ENCODE measurements at regions not wholly inside any gene's neighbourhood (a gene's known extent, or its start where the extent isn't known, plus 50 kb on each side); places are given as distances from the start of the nearest gene placed in this dataset.

- no peak overlapping the region for H3K27ac Mint-ChIP-seq
- peaks cover 4% of the 10 kb centered on the region for H3K9me3 Mint-ChIP-seq (ENCODE audit: low read depth)
- no peak overlapping the region for H3K4me3 Mint-ChIP-seq
- no peaks in the 10 kb centered on the region for H3K27me3 Mint-ChIP-seq
- H3K4me1 Mint-ChIP-seq (ENCODE audit: low read depth), result no peaks in the 10 kb centered on the region
- no peaks in the 10 kb centered on the region for H3K36me3 Mint-ChIP-seq
Observed at GRCh38 chr4:27467351-27467750, 606.7 kb downstream of the STIM2 start.

GRCh38 chr4:27472364-27472763 is 611.7 kb downstream of the STIM2 start:
- Mint-ChIP-seq H3K4me1 (ENCODE audit: low read depth) (no peaks in the 10 kb centered on the region), H3K36me3 (no peaks in the 10 kb centered on the region), H3K9me3 (ENCODE audit: low read depth) (no peaks in the 10 kb centered on the region)

DNA sequence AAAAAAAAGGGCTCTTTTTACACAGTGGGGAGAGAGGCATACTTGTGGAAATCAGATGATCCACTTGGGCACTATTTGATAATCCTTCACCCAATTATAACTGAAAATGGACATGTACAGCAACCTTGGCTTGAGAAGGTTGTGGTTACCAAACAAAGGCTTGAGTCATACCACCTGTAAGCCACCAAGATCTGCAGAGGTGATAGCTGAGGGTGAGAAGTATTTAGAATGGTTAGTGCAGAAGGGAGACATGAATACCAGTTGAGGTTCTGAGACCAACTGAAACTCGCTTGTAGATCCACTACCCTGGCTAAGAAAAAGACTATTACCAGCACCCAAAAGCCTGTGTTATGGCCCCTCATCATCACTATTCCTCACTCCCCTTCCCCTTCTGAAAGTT is 614.0 kb downstream of the STIM2 start:
- Mint-ChIP-seq H3K4me1 (ENCODE audit: low read depth) (no peaks in the 10 kb centered on the region), H3K9me3 (ENCODE audit: low read depth) (no peaks in the 10 kb centered on the region)

More at GRCh38 chr4:27472364-27472763, 611.7 kb downstream of the STIM2 start:
- Mint-ChIP-seq H3K4me3 (no peak overlapping the region), H3K27me3 (no peaks in the 10 kb centered on the region), H3K27ac (no peak overlapping the region)

GRCh38 chr4:27484216-27484615 is 623.6 kb downstream of the STIM2 start:
- Mint-ChIP-seq H3K36me3 (no peaks in the 10 kb centered on the region), H3K9me3 (ENCODE audit: low read depth) (peaks cover 4% of the 10 kb centered on the region), H3K4me3 (no peak overlapping the region), H3K27me3 (no peaks in the 10 kb centered on the region), H3K4me1 (ENCODE audit: low read depth) (no peaks in the 10 kb centered on the region), H3K27ac (no peak overlapping the region)

More for the DNA sequence above, 614.0 kb downstream of the STIM2 start:
- H3K27ac Mint-ChIP-seq, result no peak overlapping the region
- H3K4me3 Mint-ChIP-seq, result no peak overlapping the region
- no peaks in the 10 kb centered on the region for H3K27me3 Mint-ChIP-seq
- no peaks in the 10 kb centered on the region for H3K36me3 Mint-ChIP-seq

DNA sequence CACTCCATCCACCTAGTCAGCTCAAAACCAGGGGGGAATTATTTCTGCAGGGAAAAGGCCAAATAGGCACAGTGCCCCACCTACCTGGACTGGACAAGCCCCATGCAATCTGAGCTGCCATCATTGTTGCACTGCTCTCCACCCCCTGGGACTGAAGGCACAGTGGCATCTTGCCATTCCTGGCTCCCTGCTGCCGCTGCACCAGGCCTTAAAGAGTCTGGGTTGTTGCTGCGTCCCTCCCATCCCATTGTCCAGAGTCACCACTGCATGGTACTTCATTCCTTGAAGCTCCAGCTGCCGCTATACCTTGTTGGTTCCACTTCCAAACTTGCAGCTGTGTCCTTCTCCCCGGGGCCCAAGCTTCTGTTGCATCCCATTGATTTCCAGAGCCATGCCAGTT is 629.7 kb downstream of the STIM2 start:
- Mint-ChIP-seq H3K4me1 (ENCODE audit: low read depth) (no peaks in the 10 kb centered on the region), H3K27me3 (no peaks in the 10 kb centered on the region), H3K9me3 (ENCODE audit: low read depth) (peaks cover 4% of the 10 kb centered on the region), H3K36me3 (no peaks in the 10 kb centered on the region), H3K4me3 (no peak overlapping the region), H3K27ac (no peak overlapping the region)

GRCh38 chr4:27490766-27491165 is 630.1 kb downstream of the STIM2 start:
- no peak overlapping the region for H3K4me3 Mint-ChIP-seq
- no peaks in the 10 kb centered on the region for H3K36me3 Mint-ChIP-seq
- H3K9me3 Mint-ChIP-seq (ENCODE audit: low read depth), result peaks cover under 1% of the 10 kb centered on the region
- H3K27ac Mint-ChIP-seq, result no peak overlapping the region
- no peaks in the 10 kb centered on the region for H3K4me1 Mint-ChIP-seq (ENCODE audit: low read depth)
- no peaks in the 10 kb centered on the region for H3K27me3 Mint-ChIP-seq

GRCh38 chr4:27506401-27506800 is 645.8 kb downstream of the STIM2 start:
- H3K4me3 Mint-ChIP-seq, result no peak overlapping the region
- no peaks in the 10 kb centered on the region for H3K36me3 Mint-ChIP-seq
- H3K4me1 Mint-ChIP-seq (ENCODE audit: low read depth), result no peaks in the 10 kb centered on the region
- H3K27me3 Mint-ChIP-seq, result no peaks in the 10 kb centered on the region
- H3K9me3 Mint-ChIP-seq (ENCODE audit: low read depth), result peaks cover 5% of the 10 kb centered on the region
- no peak overlapping the region for H3K27ac Mint-ChIP-seq

DNA sequence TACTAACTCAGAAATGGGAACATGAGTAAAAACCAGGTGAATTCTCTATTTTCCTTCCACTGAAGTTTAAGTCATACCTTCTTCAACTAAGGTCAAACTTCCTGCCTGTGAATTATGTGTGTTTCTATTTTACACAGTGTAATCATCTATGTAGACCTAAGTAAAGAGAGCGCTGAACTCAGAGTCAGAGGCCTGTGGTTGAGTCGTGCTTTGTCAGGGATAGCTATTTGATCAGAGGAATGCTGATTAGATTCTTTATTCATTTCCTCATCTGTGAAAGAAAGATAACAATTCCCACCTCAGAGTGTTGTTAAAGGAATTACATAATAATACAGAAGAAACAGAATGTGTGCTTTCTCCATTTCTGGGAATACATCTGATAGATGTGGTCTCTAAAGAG is 654.1 kb downstream of the STIM2 start:
- H3K27ac Mint-ChIP-seq, result no peak overlapping the region
- no peaks in the 10 kb centered on the region for H3K9me3 Mint-ChIP-seq (ENCODE audit: low read depth)
- no peak overlapping the region for H3K4me3 Mint-ChIP-seq
- H3K4me1 Mint-ChIP-seq (ENCODE audit: low read depth), result no peaks in the 10 kb centered on the region
- H3K27me3 Mint-ChIP-seq, result no peaks in the 10 kb centered on the region
- H3K36me3 Mint-ChIP-seq, result no peaks in the 10 kb centered on the region

DNA sequence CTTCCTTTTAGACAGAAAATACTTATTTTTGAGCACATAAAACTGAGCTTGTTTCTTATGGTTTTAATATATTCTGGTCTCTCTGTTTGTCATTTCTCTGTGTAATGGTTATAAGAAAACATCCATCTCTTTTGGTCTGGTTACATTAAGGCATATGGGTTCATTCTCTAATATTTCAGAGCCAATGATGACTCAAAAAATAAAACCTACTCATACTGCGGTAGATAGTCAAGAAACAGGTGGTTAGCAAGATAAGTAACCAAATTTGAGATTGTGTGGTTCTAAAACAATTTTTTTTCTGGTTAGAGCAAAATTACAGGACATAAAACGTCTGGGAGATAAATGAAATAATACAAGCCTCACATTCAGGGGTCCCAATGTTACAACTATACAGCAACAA is 654.5 kb downstream of the STIM2 start:
- Mint-ChIP-seq H3K27ac (no peak overlapping the region), H3K36me3 (no peaks in the 10 kb centered on the region), H3K4me3 (no peak overlapping the region), H3K27me3 (no peaks in the 10 kb centered on the region), H3K9me3 (ENCODE audit: low read depth) (no peaks in the 10 kb centered on the region), H3K4me1 (ENCODE audit: low read depth) (no peaks in the 10 kb centered on the region)

DNA sequence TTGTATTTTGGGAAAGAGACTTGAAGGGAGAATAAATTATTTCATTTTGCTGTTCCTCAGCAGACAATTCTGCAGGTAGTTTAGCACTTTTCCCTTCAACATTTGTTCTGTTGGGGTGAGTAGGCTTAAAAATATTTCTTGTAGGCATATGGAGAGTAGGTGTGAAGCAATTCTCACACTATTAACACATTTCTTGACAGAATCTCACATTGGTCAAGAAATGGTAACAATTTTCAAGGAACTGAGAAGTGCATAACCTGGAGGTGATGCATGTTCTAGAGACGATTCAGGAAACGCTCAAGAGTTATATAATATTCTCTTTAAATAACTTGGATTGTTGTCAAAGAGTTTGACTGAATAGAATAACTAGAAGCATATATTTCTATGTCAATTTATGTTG is 658.2 kb downstream of the STIM2 start:
- Mint-ChIP-seq H3K9me3 (ENCODE audit: low read depth) (no peaks in the 10 kb centered on the region), H3K4me3 (no peak overlapping the region), H3K36me3 (no peaks in the 10 kb centered on the region), H3K27ac (no peak overlapping the region), H3K4me1 (ENCODE audit: low read depth) (no peaks in the 10 kb centered on the region), H3K27me3 (no peaks in the 10 kb centered on the region)

- Mint-ChIP-seq H3K4me3 (no peak overlapping the region), H3K27me3 (no peaks in the 10 kb centered on the region), H3K36me3 (no peaks in the 10 kb centered on the region), H3K9me3 (ENCODE audit: low read depth) (no peaks in the 10 kb centered on the region), H3K4me1 (ENCODE audit: low read depth) (no peaks in the 10 kb centered on the region), H3K27ac (no peak overlapping the region)
Observed at GRCh38 chr4:27524224-27524623, 663.6 kb downstream of the STIM2 start.

DNA sequence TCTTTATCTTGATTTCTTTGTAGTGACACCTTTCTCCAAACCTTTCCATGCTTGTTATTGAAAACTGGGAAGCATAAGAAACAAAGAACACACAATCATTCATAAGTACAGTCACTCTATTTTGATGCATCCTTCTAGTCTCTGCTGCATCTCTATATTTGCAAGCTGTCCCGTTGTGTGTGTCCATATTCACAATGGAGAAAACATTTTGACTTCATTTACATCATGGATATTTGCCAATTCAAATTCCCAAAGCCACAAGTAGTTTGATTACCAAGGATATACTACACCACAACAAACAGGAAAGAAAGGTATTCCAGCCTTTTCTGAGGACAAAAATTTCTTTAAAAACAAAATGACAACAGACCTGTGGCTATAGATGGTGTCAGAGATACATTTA is 673.8 kb downstream of the STIM2 start:
- Mint-ChIP-seq H3K4me1 (ENCODE audit: low read depth) (no peaks in the 10 kb centered on the region), H3K36me3 (no peaks in the 10 kb centered on the region), H3K9me3 (ENCODE audit: low read depth) (peaks cover 20% of the 10 kb centered on the region), H3K4me3 (no peak overlapping the region), H3K27ac (no peak overlapping the region), H3K27me3 (no peaks in the 10 kb centered on the region)

DNA sequence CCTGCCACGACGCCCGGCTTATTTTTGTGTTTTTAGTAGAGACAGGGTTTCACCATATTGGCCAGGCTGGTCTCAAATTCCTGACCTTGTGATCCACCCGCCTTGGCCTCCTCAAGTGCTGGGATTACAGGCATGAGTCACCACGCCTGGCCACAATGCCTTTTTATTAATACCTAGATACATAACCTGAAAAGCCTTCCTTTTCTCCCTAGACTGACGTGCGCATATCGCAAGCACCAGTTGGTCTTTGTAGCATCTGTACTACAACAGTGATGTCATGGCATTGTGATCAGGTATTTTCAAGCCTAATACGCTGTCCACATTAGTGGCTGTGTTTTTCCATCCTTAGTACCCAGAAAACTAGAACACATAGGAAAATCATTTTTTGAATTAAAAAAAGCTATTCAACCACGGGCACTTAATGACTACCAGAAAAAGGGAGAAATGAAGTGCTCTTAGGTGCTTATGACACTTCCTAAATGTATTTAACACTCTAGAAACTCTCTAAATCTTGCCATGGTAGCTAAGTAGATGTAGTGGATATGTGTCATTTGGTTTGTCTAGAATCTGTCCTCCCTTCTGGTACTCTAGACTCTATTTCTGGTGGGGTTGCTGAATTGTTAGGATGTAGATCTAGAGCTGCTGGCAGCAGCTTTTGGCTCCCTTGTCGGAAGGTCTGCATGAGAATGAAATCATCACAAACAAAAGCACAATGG is 707.8 kb downstream of the STIM2 start:
- H3K27me3 Mint-ChIP-seq, result no peaks in the 10 kb centered on the region
- H3K36me3 Mint-ChIP-seq, result no peaks in the 10 kb centered on the region
- H3K27ac Mint-ChIP-seq, result no peak overlapping the region
- H3K4me3 Mint-ChIP-seq, result no peak overlapping the region
- peaks cover 20% of the 10 kb centered on the region for H3K9me3 Mint-ChIP-seq (ENCODE audit: low read depth)
- H3K4me1 Mint-ChIP-seq (ENCODE audit: low read depth), result no peaks in the 10 kb centered on the region

DNA sequence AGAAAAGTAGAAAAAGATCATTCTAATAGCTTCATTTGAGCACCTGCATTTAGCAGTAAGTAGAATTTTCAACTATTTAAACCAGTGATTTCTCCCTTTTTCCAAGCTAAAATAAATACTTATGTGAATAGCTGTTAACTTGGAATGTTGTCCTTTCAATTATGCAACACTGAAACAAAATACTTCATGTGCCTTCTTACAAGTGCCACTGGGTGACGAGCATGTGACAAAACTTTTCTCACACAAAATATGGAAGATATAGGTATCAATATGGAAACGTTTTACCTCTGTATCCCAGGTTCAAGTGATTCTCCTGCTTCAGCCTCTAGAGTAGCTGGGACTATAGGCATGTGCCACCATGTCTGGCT is 708.3 kb downstream of the STIM2 start:
- Mint-ChIP-seq H3K4me3 (no peak overlapping the region), H3K27ac (no peak overlapping the region), H3K36me3 (no peaks in the 10 kb centered on the region), H3K9me3 (ENCODE audit: low read depth) (peaks cover 20% of the 10 kb centered on the region), H3K27me3 (no peaks in the 10 kb centered on the region), H3K4me1 (ENCODE audit: low read depth) (no peaks in the 10 kb centered on the region)

- Mint-ChIP-seq H3K4me3 (no peak overlapping the region), H3K36me3 (no peaks in the 10 kb centered on the region), H3K27me3 (no peaks in the 10 kb centered on the region), H3K9me3 (ENCODE audit: low read depth) (peaks cover 24% of the 10 kb centered on the region), H3K4me1 (ENCODE audit: low read depth) (no peaks in the 10 kb centered on the region), H3K27ac (no peak overlapping the region)
Observed at GRCh38 chr4:27574743-27575142, 714.1 kb downstream of the STIM2 start.

GRCh38 chr4:27577951-27578350 is 717.3 kb downstream of the STIM2 start:
- Mint-ChIP-seq H3K27me3 (no peaks in the 10 kb centered on the region), H3K9me3 (ENCODE audit: low read depth) (peaks cover 12% of the 10 kb centered on the region), H3K27ac (no peak overlapping the region), H3K4me1 (ENCODE audit: low read depth) (no peaks in the 10 kb centered on the region), H3K36me3 (no peaks in the 10 kb centered on the region), H3K4me3 (no peak overlapping the region)
